ENCODE measurements at regions not wholly inside any gene's neighbourhood (a gene's known extent, or its start where the extent isn't known, plus 50 kb on each side); places are given as distances from the start of the nearest gene placed in this dataset.

DNA sequence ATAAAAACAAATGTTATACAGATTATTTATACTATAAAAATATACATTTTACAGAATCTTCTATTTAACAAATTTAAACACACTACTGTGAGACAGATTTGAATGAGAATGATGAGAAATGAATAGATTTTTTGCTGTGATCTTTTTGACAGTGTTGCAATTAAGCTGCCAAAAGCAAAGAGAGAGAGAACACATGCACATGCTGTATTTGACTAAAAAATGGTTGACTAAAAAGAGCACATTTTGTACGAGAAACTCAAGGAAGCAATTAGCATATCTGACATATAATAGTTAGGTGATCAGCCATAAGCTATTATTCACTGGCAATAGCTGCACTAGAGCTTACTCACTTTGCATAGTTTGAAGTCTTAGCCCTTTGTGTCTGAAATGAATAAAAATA is 115.8 kb downstream of the SYT10 start:
- TF ChIP-seq, protein P1, sequence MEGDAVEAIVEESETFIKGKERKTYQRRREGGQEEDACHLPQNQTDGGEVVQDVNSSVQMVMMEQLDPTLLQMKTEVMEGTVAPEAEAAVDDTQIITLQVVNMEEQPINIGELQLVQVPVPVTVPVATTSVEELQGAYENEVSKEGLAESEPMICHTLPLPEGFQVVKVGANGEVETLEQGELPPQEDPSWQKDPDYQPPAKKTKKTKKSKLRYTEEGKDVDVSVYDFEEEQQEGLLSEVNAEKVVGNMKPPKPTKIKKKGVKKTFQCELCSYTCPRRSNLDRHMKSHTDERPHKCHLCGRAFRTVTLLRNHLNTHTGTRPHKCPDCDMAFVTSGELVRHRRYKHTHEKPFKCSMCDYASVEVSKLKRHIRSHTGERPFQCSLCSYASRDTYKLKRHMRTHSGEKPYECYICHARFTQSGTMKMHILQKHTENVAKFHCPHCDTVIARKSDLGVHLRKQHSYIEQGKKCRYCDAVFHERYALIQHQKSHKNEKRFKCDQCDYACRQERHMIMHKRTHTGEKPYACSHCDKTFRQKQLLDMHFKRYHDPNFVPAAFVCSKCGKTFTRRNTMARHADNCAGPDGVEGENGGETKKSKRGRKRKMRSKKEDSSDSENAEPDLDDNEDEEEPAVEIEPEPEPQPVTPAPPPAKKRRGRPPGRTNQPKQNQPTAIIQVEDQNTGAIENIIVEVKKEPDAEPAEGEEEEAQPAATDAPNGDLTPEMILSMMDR (IDR thresholded peaks at IDR 0.05) = no peak
- TF ChIP-seq POLR2A (IDR thresholded peaks at IDR 0.05) = no peak

Data from uterus (tissue), 2 donors.